Peyer's patch (tissue), 4 donors: ENCODE measurements at regions not wholly inside any gene's neighbourhood (a gene's known extent, or its start where the extent isn't known, plus 50 kb on each side); places are given as distances from the start of the nearest gene placed in this dataset.

Experiments used
- CTCF ChIP-seq, 6 experiments: fragments of 450-650 bp in 4 of 6; fragments of 200-600 bp in 2 of 6; sonication (generic) in 1 of 6; IDR thresholded peaks; one replicate each; pipeline ENCODE4 v1.5.1; 2017 to 2019; ENCODE audit warnings: antibody characterized with exemption in 6 of 6, mild to moderate bottlenecking in 3 of 6, moderate library complexity in 1 of 6
- POLR2A ChIP-seq, 2 donors: fragments of 450-650 bp; IDR thresholded peaks; one replicate each; pipeline ENCODE4 v1.5.1; 2017; ENCODE audit warnings: antibody characterized with exemption in 2 of 2, mild to moderate bottlenecking in 2 of 2, moderate library complexity in 2 of 2

- TF ChIP-seq CTCF (IDR thresholded peaks at IDR 0.05) (no peak), POLR2A (IDR thresholded peaks at IDR 0.05) (no peak)
Observed at GRCh38 chr9:79986437-79986836, 414.7 kb downstream of the TLE4 start.
